Peyer's patch (tissue), 4 donors: ENCODE measurements at regions not wholly inside any gene's neighbourhood (a gene's known extent, or its start where the extent isn't known, plus 50 kb on each side); places are given as distances from the start of the nearest gene placed in this dataset.

Experiments used
- CTCF ChIP-seq, 6 experiments: fragments of 450-650 bp in 4 of 6; fragments of 200-600 bp in 2 of 6; sonication (generic) in 1 of 6; IDR thresholded peaks; one replicate each; pipeline ENCODE4 v1.5.1; 2017 to 2019; ENCODE audit warnings: antibody characterized with exemption in 6 of 6, mild to moderate bottlenecking in 3 of 6, moderate library complexity in 1 of 6
- POLR2A ChIP-seq, 2 donors: fragments of 450-650 bp; IDR thresholded peaks; one replicate each; pipeline ENCODE4 v1.5.1; 2017; ENCODE audit warnings: antibody characterized with exemption in 2 of 2, mild to moderate bottlenecking in 2 of 2, moderate library complexity in 2 of 2

GRCh38 chr5:175778951-175779503 is 92.4 kb upstream of the CPLX2 start:
- TF ChIP-seq CTCF (IDR thresholded peaks at IDR 0.05) = no peak
- TF ChIP-seq POLR2A (IDR thresholded peaks at IDR 0.05) = no peak
